ENCODE measurements at regions not wholly inside any gene's neighbourhood (a gene's known extent, or its start where the extent isn't known, plus 50 kb on each side); places are given as distances from the start of the nearest gene placed in this dataset.

- TF ChIP-seq EZH2 (IDR thresholded peaks at IDR 0.05; ENCODE audit: low read length, unreplicated experiment) (no peak), CTCF (conservative IDR thresholded peaks at IDR 0.05; ENCODE audit: low read depth, low read length) (no peak), EZH2phosphoT487 (IDR thresholded peaks at IDR 0.05; ENCODE audit: borderline replicate concordance, low read length) (no peak)
Measured at GRCh38 chr2:236365258-236366048, 101.2 kb upstream of the ASB18 start.

Measured in PC-3 (cell line).